HG03378 (cell line): ENCODE measurements at regions not wholly inside any gene's neighbourhood (a gene's known extent, or its start where the extent isn't known, plus 50 kb on each side); places are given as distances from the start of the nearest gene placed in this dataset.

Source experiments
- ATAC-seq: cut with Tn5 transposase; IDR thresholded peaks from one replicate; pipeline ENCODE4 v1.9.1; 2021; ENCODE audit warnings: mild to moderate bottlenecking, moderate library complexity; ENCODE audit not compliant: unreplicated experiment

DNA sequence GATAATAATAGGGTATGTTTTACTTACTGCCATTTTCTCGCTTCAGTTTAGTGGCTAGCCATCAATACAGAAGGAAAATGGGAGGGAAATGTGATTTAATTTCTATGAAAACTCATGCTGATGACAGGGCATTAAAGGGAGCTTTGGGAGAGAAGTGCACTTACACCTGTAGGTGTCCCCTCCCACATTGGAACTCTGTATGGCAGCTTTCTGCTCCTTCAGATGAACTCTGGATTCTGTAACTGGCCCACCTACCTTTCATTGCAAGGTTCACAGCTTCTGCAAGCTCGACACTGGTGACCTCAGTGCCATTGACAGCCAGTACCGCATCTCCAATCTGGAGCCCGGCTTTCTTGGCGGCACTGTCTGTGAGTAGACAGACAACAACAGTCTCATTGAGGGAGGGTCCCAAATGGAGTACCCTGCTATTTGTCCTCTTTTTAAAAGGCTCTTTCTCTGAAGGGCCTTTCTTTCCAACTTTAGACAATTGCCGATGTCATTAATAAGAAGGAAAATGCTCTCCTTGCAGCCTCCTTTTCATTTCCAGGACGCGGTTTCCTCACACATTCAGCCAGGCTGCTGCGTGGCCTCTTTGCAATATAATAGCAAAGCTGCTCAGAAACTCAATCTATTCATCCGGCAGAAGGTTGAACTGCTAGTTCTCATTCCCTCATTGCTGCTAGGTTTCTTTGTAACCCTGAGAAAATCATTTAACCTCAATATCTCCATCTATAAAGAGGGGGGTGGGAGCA lies 63.6 kb downstream of the NUDT12 start:
- ATAC-seq, result no peak

GRCh38 chr5:103498211-103498610 lies 64.4 kb downstream of the NUDT12 start:
- ATAC-seq, result no peak

- no peak for ATAC-seq
Measured at GRCh38 chr5:103497781-103498180, 64.8 kb downstream of the NUDT12 start.

GRCh38 chr5:103490030-103490739 lies 72.4 kb downstream of the NUDT12 start:
- ATAC-seq, result no peak

DNA sequence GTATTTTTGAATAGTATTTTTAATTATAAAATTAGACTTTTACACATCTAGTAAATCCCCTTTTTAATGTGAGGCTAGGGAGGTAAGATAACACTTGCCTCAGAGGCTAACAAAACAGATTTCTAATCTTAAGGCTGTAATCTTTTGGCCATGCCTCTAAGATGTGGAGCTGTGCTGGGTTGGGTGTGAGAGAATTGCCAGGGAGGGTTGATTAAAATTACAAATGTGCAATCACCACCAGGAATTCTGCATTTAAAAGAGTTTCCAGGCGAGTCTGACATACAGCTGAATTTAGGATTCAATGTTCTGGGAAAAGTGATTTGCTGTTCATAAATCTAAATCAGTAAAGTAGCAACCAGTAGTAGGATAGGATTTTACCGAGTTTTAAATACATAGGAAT lies 73.3 kb downstream of the NUDT12 start:
- no peak for ATAC-seq

DNA sequence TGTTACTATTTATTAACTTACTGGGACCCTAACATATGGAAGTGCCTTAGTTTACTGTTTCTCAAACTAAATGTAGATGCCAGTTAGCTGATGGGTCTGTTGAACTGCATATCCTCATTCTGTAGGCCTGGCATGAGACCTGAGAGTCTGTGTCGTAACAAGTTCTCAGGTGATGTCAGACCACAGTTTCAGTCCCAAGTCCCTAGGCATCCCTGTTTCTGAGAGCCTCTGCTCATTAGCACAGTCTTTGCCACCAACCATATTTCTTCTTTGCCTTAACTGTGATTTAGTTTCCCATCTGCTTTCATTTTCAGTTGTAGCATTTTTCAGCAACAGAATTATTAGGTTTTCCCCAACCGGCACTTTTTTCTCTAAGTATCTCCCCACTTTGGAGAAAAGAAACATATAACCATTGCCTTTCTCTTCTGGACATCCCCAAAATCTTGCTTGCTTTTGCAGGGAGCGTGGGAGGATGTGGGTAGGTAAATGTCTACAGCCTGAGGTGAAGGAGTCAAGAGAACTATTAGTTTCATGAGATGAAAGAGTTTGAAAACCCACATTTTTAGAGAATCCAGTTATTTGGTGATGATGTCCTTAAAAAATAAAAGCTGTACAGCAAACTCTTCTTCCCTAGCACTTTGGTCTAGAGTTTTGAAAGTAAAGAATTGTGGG lies 74.6 kb downstream of the NUDT12 start:
- ATAC-seq, result peak; percentile 69

DNA sequence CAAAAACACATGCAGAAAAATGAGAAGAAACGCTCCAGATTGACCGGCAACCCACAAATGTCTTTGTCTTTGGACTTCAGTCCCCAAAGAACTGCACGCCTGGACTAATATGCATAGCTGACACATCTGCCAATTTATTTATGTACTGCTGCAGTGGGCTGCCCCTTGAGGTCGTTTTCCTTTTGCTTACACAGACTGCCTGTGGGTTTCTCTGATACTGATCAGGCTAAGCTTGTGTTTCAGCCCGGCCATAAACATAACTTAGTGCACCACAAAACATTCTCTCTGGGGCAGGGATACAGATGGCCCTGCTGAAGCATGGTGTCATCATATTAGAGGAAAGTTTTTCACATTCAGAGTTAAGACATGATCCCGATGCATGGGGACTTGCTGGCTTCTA lies 75.4 kb downstream of the NUDT12 start:
- ATAC-seq, result no peak

DNA sequence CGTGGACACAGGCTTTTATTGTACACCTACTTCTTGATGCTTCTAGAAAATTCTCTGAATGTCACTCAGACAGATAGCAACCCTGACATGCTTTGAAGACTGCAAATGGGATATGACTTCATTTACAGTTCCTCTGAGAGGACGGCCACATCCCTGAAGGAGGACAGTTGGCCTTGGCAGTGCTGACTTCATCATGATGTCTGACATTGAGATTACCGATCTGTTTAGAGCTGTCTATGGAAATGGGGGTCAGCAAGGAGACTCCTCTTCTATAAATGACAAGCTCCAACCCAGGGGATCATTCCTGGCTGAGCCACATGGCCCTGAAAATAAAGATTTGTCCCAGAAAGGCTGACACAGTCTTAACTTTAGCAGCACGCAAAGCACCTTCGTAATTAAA lies 75.8 kb downstream of the NUDT12 start:
- ATAC-seq, result no peak

- ATAC-seq, result no peak
Measured at GRCh38 chr5:103480246-103480645, 82.3 kb downstream of the NUDT12 start.

- ATAC-seq, result no peak
Measured at GRCh38 chr5:103477678-103478077, 84.9 kb downstream of the NUDT12 start.

DNA sequence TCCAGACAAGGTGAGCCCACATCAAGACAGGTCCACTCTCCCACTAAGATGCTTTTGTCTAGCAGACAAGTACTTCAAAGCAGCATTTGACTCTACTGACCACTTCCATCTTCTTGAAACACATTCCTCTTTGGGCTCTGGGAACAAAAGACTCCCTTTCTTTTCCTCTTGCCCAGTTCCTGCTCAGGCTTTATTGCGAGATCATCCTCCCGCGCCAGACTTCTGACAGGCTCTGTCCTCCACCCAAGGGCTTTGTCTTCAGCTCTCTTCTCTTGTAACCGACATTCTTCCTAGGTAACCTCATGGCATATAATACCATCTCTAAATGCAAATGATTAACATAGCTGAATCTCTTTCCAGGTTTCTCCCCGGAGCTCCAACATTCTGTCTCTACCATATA lies 85.8 kb downstream of the NUDT12 start:
- ATAC-seq, result no peak

GRCh38 chr5:103475629-103476240 lies 86.9 kb downstream of the NUDT12 start:
- no peak for ATAC-seq

DNA sequence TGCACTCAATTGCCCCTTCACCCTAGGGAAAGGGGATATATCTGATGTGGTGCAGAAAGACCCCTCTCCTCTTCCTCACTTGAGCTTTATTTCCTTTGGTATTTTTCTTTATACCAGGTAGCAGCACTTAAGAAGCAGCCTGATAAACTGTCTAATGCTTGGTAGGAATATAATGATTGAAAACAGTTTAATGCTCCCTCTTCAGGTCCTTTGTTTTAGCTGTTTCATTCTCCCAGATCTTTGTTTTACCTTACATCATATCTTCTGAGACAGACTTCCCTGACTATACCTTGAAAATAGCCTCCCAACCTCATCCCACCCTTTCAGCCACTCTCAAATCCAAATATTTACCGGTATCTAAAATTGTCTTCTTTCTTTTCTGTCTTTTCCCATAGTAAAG lies 87.9 kb downstream of the NUDT12 start:
- ATAC-seq, result no peak

DNA sequence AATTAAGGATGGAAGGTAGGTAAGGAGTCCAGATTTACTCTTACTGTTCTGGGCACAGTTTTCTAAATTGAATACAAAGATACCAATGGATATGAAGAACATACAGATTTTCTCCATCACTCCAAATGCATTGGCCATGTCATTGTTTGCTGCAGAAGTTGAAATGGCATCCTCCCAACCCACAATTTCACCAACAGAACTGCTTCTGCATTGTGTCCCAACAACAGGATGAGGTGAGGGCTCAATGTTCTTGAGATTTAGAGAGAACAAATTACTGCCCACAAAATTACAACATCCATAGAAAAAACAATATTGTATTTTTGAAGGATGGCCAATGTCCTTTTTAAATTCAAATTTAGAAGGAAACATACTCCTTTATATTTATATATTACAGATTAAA lies 88.9 kb downstream of the NUDT12 start:
- no peak for ATAC-seq

GRCh38 chr5:103472830-103473229 lies 89.8 kb downstream of the NUDT12 start:
- ATAC-seq, result no peak

GRCh38 chr5:103472265-103472664 lies 90.3 kb downstream of the NUDT12 start:
- ATAC-seq, result no peak

- no peak for ATAC-seq
Measured at GRCh38 chr5:103469288-103470040, 93.1 kb downstream of the NUDT12 start.

DNA sequence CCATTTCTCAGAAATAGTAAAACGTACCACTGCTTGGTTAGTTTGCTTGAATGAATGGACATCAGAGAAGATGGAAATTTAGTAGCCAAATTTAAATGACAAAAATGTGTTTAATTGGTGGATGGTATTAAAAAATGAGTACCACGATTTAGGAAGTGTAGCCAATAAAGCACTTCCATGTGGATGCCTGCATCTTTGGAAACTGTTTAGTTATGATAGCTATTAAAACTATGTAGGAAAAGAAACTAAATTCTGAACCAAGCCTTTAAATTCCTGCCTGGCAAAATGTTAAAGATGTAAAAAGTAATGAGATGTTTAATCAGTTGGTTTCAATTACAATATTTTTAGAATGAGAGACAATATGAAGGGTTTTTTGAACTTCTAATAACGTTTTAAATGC lies 94.8 kb downstream of the NUDT12 start:
- no peak for ATAC-seq

DNA sequence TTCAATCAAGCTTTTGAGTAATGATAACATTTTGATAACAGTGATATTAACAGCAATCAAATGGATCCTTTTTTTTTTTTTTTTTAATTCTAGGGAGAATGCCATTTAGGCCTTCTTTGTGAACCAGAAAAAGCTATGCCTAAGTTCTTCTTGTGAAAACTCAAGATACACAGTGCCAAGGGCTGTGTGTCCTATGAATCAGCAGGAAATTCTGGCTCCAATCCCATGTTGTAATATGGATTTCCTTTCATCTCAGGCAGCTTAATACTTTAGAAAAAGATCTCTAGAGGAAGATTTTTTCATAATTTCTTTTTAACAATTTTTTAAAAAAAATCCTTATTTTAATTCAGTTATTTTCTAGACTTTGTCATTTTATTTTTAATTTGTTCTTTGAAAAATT lies 96.1 kb downstream of the NUDT12 start:
- no peak for ATAC-seq

DNA sequence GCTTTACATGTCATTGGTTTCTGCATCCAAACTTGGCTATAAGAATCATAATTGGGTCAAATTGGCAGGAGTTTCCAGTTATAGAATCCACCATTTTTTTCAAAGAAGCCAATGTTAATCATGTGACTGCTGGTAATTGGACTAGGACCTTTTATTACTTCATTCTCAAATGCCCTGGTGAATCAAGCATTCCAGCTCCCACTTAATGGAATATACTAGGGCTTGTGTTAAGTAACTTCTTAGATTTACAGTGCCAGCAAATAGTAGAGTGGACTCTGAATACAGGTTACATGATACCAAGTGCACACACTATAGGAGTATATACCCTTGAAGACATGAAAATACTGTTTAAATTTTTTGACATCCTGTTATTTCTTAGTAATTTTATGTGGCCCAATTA lies 96.7 kb downstream of the NUDT12 start:
- no peak for ATAC-seq
